ENCODE measurements at regions not wholly inside any gene's neighbourhood (a gene's known extent, or its start where the extent isn't known, plus 50 kb on each side); places are given as distances from the start of the nearest gene placed in this dataset.
"Not testable (repeated sequence)": the region's sequence is repeated elsewhere in the genome, so short reads cannot be mapped to it uniquely, and the experiment has no call there.

DNA sequence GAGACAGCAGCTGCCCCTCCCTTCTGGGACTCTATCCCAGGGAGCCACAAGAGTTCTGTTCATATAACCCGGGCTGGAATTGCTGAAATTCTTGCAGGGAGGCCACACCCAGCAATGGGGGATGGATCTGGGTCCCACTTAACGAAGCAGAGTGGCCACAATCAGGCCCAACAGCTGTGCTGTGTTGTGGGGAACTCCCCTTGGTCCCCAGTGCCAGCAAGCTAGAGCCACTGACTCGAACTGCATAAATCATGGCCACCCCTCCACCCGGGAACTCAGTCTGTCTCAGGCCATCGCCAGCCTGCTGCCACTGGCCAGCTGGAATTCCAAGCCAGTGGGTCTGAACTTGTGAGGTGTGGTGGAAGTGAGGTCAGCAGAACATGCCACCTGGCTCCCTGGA lies 111.1 kb downstream of the KLF8 start:
- DNase-seq (ENCODE audit: low spot score) = no peak

DNA sequence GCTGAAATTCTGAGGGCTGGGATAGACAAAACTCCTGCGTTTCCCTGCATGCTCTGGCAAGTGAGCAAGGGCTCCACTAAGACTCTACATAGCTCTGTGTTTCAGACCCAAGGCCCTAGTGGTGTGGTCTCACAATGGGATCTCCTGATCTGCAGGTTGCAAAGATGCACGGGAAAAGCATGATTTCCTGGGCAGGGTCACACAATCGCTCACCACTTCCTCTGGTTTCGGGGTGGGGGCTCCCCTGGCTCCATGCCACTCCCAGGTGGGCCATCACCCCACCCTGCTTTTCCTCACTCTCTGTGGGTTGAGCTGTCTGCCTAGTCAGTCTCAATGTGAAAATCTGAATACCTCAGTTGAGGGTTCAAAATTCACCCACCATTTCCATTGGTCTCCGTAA lies 111.5 kb downstream of the KLF8 start:
- DNase-seq (ENCODE audit: low spot score) = no peak

DNA sequence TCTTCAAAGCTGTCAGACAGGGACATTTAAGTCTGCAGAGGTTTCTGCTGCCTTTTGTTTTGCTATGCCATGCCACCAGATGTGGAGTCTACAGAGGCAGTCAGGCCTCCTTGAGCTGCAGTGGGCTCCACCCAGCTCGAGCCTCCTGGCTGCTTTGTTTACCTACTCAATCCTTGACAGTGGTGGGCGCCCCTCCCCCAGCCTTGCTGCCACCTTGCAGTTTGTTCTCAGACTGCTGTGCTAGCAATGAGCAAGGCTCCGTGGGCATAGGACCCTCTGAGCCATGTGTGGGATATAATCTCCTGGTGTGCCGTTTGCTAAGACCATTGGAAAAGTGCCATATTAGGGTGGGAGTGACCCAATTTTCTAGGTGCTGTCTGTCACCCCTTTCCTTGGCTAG lies 126.0 kb downstream of the KLF8 start:
- not testable (repeated sequence) for DNase-seq (ENCODE audit: low spot score)

DNA sequence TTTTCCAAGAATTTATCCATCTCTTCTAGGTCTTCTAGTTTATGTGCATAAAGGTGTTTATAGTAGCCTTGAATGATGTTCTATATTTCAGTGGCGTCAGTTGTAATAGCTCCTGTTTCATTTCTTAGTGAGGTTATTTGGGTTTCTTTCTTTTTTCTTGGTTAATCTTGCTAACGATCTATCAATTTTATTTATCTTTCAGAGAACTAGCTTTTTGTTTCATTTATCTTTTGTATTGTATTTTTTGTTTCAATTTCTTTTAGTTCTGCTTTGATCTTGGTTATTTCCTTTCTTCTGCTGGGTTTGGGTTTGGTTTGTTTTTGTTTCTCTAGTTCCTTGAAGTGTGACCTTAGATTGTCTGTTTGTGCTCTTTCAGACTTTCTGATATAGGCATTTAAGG lies 133.0 kb downstream of the KLF8 start:
- not testable (repeated sequence) for DNase-seq (ENCODE audit: low spot score)

DNA sequence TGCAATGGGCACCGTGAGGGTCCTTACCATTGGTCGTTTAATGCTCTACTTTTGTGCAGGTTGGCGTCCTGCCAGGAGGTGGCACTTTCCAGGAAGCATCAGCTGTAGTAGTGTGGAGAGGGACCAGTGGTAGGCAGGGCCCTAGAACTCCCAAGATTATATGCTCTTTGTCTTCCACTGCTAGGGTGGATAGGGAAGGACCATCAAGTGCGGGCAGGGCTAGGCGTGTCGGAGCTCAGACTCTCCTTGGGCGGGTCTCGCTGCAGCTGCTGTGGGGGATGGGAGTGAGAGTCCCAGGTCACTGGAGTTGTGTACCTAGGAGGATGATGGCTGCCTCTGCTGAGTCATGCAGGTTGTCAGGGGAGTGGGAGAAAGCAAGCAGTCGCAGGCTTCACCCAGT lies 134.7 kb downstream of the KLF8 start:
- DNase-seq (ENCODE audit: low spot score) = no peak

DNA sequence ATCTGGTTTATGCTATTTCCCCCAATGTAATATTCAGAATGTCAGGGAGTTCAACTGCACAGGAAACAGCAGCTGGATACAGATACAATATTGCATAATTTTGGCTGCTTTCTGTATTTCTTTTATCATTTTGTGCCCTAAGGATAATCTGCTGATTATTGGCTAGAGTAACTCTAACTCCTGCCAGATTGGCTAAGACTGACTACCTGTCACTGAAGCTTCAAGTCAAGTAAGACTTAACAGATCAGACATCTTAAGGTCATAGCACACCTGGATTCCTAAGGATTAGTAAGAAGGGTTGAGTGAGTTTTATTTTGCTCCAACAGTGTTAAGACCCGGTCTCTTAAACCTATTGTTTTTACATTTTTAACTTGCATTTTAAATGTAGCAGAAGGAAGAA lies 136.8 kb downstream of the KLF8 start:
- DNase-seq (ENCODE audit: low spot score) = no peak

DNA sequence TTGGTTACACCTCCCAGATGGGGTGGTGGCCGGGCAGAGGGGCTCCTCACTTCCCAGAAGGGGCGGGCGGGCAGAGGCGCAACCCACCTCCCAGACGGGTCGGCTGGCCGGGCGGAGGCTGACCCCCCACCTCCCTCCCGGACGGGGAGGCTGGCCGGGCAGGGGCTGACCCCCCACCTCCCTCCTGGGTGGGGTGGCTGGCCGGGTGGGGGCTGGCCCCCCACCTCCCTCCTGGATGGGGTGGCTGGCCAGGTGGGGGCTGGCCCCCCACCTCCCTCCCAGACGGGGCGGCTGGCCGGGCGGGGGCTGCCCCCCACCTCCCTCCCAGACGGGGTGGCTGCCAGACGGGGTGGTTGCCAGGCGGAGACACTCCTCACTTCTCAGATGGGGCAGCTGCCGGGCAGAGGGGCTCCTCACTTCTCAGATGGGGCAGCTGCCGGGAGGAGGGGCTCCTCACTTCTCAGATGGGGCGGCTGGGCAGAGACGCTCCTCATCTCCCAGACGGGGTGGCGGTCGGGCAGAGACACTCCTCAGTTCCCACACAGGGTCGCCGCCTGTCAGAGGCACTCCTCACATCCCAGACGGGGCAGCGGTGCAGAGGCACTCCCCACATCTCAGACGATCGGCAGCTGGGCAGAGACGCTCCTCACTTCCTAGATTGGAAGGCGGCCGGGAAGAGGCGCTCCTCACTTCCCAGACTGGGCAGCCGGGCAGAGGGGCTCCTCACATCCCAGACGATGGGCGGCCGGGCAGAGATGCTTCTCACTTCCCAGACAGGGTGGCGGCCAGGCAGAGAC lies 148.0 kb downstream of the KLF8 start:
- DNase-seq (ENCODE audit: low spot score) = not testable (repeated sequence)

DNA sequence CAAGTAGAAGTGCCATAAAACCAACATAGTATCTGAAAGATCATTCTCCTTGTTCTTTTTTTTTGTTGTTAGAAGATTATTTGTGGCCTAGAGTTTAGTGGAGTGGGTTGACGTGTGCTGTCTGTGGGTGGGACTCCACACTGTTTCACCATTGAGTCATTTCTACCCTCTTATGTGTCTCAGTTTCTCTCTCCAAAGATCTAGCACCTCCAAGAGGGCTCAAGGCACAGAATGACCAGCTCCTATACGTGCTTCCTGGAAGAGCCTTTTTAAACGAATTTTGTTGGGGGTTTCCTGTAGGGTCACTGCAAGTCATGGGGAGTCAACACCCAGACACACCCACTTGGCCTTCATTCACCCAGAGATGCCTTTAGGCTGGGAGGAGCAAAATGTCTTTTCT lies 150.1 kb downstream of the KLF8 start:
- no peak for DNase-seq (ENCODE audit: low spot score)

DNA sequence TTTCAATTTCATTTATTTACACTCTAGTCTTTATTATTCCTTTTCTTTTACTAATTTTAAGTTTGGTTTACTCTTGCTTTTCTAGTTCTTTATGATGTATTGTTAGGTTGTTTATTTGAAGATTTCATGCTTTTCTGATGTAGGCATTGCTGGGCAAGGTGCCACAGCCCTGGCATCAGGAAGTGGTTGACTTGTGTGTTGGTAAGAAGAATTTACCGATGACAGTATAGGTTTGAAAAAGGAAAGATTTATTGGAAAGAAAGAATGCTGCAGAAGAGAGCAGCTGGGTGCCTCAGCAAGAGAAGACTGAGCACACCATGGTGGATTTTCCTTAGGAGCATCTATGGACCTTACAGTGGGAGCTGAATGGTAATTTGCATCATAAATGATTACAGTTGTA lies 153.2 kb downstream of the KLF8 start:
- DNase-seq (ENCODE audit: low spot score) = no peak

DNA sequence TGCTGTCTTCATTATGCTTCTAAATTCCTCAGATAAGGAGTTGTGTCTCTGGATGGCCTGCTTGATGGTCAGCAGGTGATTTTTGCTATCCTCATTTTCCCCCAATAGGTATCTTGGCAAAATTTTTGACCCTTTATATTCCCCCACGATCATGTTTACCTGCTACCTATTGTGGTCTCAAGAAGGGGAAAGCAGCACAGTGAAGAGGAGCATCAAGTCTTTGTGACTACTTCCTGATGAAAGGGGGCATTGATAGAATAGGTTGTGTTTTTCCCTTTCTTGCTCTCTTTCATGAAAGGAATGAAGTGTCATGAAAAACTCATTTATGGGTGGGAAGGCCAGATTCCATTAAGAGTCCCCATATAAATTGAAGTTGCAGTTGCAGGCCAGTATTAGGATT lies 153.8 kb downstream of the KLF8 start:
- DNase-seq (ENCODE audit: low spot score) = no peak

DNA sequence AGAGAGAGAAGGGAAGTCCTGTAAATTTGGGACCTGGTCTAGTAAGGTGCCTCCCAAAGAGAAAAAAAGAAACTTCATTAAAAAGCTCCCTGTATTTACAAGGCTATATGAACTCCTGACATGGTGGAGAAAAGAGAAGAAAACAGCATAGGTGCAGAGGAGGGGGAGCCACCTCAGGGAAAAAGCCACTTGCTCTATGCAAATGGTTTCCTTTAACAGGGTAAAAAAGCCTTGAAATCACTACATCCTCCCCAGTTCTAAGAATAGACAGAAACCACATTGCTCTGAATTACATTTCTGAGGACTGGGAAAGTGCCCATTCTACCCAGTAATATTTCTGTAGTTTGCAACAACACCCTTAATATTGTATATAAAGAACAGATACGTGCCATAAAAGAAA lies 165.5 kb downstream of the KLF8 start:
- no peak for DNase-seq (ENCODE audit: low spot score)

DNA sequence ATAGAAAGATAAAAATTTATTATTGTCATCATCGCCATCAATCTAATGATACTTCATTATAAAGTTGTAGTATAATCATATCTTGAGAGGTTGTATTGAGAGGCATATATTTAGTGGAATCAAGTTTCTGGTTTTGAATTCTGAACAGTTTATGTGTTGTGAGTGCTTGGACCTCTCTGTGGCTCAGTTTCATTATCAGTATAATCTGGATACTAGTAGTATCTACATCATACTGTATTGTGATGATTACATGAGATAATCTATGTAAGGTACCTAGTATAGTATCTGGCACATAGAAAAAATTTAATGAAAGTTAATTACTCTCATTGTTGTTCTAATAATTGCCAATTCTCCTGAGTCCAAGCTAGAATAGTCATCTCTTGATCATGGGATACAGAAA lies 161.2 kb upstream of the UBQLN2 start:
- no peak for DNase-seq (ENCODE audit: low spot score)

DNA sequence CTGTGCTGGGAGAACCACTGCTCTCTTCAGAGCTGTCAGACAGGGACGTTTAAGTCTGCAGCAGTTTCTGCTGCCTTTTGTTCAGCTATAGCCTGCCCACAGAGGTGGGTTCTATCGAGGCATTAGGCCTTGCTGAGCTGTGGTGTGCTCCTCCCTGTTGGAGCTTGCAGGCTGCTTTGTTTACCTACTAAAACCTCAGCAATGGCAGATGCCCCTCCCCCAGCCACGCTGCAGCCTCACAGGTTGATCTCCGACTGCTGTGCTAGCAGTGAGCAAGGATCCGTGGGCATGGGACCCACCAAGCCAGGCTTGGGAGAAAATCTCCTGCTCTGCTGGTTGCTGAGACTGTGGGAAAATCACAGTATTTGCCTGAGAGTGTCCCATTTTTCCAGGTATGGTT lies 133.8 kb upstream of the UBQLN2 start:
- no peak for DNase-seq (ENCODE audit: low spot score)

DNA sequence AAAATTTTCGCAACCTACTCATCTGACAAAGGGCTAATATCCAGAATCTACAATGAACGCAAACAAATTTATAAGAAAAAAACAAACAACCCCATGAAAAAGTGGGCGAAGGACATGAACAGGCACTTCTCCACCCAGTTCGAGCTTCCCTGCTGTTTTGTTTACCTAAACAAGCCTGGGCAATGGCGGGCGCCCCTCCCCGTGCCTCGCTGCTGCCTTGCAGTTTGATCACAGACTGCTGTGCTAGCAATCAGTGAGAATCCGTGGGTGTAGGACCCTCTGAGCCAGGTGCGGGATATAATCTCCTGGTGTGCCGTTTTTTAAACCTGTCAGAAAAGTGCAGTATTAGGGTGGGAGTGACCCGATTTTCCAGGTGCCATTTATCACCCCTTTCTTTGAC lies 111.4 kb upstream of the UBQLN2 start:
- DNase-seq (ENCODE audit: low spot score) = not testable (repeated sequence)

DNA sequence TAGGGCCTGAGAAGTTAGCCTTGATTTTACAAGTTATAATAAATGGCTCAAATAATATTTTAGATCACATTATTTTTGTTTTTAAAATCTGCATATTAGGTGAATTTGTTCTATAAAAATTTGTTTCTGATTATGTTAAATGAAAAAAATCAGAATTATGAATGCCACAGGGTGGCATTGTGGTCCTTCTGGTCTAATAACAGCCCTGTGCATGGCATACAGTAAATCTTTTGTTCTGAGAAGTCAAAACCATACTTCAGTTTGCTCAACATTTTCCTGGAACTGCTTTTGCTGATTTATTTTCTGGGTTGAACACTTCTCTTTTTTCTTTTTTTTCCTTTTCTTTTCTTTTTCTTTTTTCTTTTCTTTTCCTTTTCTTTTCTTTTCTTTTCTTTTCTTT lies 101.0 kb upstream of the UBQLN2 start:
- peak; percentile 1 for DNase-seq (ENCODE audit: low spot score)

DNA sequence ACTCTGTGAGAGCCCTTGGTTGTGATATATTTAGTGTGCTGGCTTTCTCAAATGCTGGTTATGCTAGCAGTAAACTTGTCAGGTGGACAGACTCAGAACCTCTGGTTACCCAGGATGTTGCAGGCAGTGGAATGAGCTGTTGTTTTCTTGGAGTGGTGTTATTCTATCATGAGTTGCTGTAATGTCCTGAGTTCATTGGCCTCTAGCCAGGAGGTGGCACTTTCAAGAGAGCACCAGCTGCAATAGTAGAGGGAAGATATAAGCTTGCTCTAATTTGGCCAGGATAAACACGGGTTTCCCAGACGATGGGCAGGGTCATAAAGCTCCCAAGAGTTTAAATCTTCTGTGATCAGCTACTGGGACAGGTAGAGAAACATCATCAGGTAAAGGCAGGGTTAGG lies 95.0 kb upstream of the UBQLN2 start:
- no peak for DNase-seq (ENCODE audit: low spot score)

DNA sequence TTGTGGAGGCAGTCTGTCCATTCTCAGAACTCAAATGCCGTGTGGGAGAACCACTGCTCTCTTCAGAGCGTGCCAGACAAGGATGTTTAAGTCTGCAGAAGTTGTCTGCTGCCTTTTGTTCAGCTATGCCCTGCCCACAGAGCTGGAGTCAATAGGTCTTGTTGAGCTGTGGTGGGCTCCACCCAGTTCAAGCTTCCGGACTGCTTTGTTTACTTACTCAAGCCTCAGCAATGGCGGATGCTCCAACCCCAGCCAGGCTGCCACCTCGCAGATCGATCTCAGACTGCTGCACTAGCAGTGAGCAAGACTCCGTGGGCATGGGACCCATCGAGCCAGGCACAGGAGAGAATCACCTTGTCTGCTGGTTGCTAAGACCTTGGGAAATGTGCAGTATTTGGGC lies 68.5 kb upstream of the UBQLN2 start:
- not testable (repeated sequence) for DNase-seq (ENCODE audit: low spot score)

DNA sequence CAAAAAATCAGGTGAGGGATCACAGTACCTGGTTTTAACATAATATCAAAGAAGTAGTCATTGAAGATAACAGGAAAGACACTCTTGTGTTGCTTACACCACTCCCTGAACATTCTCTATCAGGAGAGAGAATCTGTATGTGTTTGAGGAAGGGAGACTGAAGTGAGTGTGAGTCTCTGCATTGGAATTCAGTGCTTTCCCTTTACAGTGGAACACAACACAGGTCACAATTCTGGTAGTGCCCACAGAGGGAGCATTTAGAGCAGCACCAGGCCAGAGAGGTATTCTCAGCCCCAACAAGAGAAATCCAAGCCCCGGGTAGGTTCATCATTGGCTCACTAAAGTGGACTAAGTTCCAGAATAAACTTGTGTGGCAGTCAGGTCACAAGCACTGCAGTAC lies 64.7 kb upstream of the UBQLN2 start:
- no peak for DNase-seq (ENCODE audit: low spot score)

DNA sequence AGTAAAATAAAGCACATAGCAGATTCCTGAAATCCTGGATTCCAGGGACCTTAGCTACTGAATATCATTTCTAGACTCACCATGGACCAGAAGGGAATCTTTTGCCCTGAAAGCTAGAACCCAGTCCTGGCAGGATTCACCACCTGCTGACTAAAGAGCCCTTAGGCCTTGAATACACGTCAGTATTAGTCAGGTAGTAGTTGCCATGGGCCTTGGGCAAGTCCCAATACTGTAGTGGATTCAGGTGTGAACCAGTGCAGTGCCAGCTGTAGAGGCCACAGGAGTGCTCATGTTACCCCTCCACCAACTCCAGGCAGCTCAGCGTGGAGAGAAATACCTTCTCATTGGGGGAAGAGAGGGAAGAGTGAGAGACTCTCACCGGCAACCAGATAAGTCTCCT lies 64.1 kb upstream of the UBQLN2 start:
- no peak for DNase-seq (ENCODE audit: low spot score)

DNA sequence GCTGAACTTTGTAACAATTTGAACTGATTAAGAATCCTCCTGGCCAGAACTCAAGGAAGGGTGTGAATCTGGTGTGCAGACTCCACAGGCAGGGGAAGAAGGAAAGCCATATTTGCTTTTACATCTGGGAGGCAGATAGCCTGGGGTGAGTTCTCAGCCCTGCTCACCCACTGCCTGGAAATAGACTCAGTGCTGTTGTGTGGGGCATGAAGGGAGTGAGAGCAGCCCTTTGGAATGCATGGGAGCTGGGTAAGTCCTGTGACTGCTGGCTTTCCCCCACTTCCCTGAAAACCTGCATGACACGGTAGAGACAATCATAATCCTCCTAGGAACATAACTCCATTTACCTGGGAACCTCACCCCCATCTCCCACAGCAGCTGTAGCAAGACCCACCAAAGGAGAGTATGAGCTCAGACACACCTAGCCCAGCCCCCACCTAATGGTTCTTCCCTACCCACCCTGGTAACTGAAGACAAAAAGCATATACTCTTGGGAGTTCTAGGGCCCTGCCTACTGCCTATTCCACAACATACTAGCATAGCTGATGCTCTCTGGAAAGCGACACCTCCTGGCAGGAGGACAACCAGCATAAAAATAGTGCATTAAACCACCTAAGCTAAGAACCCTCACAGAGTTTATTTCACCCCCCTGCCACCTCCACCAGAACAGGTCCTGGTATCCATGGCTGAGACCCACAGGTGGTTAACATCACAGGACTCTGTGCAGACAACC lies 59.3 kb upstream of the UBQLN2 start:
- DNase-seq (ENCODE audit: low spot score) = no peak

DNA sequence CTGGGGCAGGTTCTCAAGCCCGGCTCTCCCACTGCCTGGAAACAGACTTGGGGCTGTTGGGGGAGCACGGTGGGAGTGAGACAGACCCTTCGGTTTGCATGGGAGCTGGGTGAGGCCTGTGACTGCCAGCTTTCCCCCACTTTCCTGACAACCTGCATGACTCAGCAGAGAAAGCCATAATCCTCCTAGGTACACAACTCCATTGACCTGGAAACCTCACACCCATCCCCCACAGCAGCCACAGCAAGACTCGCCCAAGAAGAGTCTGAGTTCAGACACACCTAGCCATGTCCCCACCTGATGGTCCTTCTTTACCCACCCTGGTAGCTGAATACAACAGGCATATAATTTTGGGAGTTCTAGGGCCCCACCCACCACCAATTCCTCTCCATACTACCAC lies 57.6 kb upstream of the UBQLN2 start:
- no peak for DNase-seq (ENCODE audit: low spot score)
